Thyroid gland (tissue), 4 donors: ENCODE measurements at regions not wholly inside any gene's neighbourhood (a gene's known extent, or its start where the extent isn't known, plus 50 kb on each side); places are given as distances from the start of the nearest gene placed in this dataset.

Source experiments
- DNase-seq, 2 donors: peaks; one replicate each; pipeline ENCODE4 v3.0.0-alpha.2; 2019
- H3K27ac ChIP-seq, 3 donors: fragments of 200-600 bp; sonication (generic); 1 replicate in 2 of 3; 2 replicates in 1 of 3; pipeline ENCODE4 v1.5.1; 2016 to 2019; ENCODE audit warnings: mild to moderate bottlenecking in 1 of 3, moderate library complexity in 1 of 3
- H3K27me3 ChIP-seq: fragments of 200-600 bp; sonication (generic); one replicate; pipeline ENCODE4 v1.5.1; 2019
- H3K36me3 ChIP-seq, 2 donors: fragments of 200-600 bp; sonication (generic); one replicate each; pipeline ENCODE4 v1.5.1; 2016 to 2019
- H3K4me1 ChIP-seq, 2 donors: fragments of 200-600 bp; sonication (generic); one replicate each; pipeline ENCODE4 v1.5.1; 2017 to 2019
- H3K4me3 ChIP-seq, 3 donors: fragments of 200-600 bp; sonication (generic); replicated peaks in 1 of 3; 1 replicate in 2 of 3; 2 replicates in 1 of 3; pipeline ENCODE4 v1.5.1; 2016; ENCODE audit warnings: mild to moderate bottlenecking in 1 of 3
- H3K9me3 ChIP-seq: fragments of 200-600 bp; sonication (generic); one replicate; pipeline ENCODE4 v1.5.1; 2017
- POLR2A ChIP-seq, 2 donors: fragments of 450-650 bp; IDR thresholded peaks; one replicate each; pipeline ENCODE4 v1.6.1; 2017; ENCODE audit warnings: antibody characterized with exemption in 2 of 2, mild to moderate bottlenecking in 2 of 2, moderate library complexity in 1 of 2
- WGBS, 2 donors: methylation state at CpG; one replicate each; pipeline ENCODE4 v1.1.5; 2017; 5-methylcytosine and 5-hydroxymethylcytosine counted together
- intact Hi-C: fragments of 100-400 bp; cut with DNase I; formaldehyde crosslinking; loops from one replicate; pipeline ENCODE4 v1.15.1; 2023
- TF ChIP-seq, protein P1 (sequence below), 6 experiments: fragments of 200-600 bp in 3 of 6; fragments of 450-650 bp in 3 of 6; sonication (generic) in 3 of 6; IDR thresholded peaks; one replicate each; pipeline ENCODE4 v1.5.1; 2016 to 2019; ENCODE audit warnings: antibody characterized with exemption in 6 of 6, mild to moderate bottlenecking in 2 of 6, inconsistent platforms in 1 of 6, moderate library complexity in 1 of 6

DNA sequence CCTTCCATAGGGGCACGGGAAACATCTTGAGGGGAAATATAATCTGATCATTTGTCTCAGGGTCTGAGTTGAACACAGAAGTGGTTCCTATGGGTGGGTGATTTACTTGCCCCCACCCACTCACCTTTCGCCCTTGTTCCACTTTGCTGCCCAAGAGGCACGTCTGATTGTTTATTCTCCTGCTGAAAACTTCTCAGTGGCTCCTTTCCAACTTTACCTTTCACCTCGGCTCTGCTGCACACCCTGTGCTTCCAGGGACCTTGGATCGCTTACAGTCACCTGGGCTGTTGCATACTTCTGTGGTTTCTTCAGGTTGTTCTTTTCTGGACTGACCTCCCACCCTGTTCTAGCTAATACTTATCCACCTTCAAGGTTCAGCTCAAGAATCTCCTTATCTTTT lies 213.4 kb upstream of the JADE1 start:
- H3K4me3 ChIP-seq: no peak overlapping the region
- no peaks in the 10 kb centered on the region for H3K36me3 ChIP-seq
- intact Hi-C loops: no loop called here
- TF ChIP-seq POLR2A (IDR thresholded peaks at IDR 0.05): no peak
- TF ChIP-seq, protein P1, sequence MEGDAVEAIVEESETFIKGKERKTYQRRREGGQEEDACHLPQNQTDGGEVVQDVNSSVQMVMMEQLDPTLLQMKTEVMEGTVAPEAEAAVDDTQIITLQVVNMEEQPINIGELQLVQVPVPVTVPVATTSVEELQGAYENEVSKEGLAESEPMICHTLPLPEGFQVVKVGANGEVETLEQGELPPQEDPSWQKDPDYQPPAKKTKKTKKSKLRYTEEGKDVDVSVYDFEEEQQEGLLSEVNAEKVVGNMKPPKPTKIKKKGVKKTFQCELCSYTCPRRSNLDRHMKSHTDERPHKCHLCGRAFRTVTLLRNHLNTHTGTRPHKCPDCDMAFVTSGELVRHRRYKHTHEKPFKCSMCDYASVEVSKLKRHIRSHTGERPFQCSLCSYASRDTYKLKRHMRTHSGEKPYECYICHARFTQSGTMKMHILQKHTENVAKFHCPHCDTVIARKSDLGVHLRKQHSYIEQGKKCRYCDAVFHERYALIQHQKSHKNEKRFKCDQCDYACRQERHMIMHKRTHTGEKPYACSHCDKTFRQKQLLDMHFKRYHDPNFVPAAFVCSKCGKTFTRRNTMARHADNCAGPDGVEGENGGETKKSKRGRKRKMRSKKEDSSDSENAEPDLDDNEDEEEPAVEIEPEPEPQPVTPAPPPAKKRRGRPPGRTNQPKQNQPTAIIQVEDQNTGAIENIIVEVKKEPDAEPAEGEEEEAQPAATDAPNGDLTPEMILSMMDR (IDR thresholded peaks at IDR 0.05): no peak
- H3K9me3 ChIP-seq: no peaks in the 10 kb centered on the region
- peak; percentile 84 to 85 for DNase-seq
- WGBS, 2 donors: 27 to 37% methylated on average over 5 of the region's 5 CpGs
- no peaks in the 10 kb centered on the region for H3K27me3 ChIP-seq
- peak overlapping the region; percentile 62 to 97 (median 91) for H3K27ac ChIP-seq
- peaks cover 73 to 78% of the 10 kb centered on the region in 2 donors for H3K4me1 ChIP-seq

DNA sequence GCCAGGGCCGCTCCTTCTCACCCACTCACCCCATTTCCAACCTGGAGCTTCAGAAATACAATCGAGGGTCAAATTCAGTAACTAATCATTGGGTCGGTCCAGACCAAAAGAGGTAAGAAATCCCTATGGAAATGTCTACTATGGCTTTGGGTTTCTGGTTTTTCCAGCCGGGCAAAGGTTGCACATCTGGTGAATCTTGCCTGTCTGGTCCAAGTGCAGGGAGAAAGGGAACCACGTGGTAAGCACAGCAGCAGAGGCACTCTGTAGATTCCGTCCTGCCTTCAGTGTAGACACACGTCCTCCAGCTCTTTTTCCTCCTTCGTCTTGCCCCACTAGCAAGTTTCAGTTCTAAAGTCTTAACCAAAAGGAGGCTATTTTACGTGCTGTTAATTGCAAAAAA lies 218.0 kb upstream of the JADE1 start:
- Histone ChIP-seq H3K36me3 (no peaks in the 10 kb centered on the region), H3K4me1 (peaks cover 57% of the 10 kb centered on the region in 2 donors), H3K27ac (peak overlapping the region; percentile 84 to 93 (median 91)), H3K27me3 (no peaks in the 10 kb centered on the region), H3K4me3 (no peak overlapping the region), H3K9me3 (no peaks in the 10 kb centered on the region)
- 84 to 88% methylated on average over 9 of the region's 9 CpGs for WGBS, 2 donors
- intact Hi-C loops: no loop called here
- TF ChIP-seq, protein P1 (IDR thresholded peaks at IDR 0.05): no peak
- TF ChIP-seq POLR2A (IDR thresholded peaks at IDR 0.05): no peak
- DNase-seq: no peak

DNA sequence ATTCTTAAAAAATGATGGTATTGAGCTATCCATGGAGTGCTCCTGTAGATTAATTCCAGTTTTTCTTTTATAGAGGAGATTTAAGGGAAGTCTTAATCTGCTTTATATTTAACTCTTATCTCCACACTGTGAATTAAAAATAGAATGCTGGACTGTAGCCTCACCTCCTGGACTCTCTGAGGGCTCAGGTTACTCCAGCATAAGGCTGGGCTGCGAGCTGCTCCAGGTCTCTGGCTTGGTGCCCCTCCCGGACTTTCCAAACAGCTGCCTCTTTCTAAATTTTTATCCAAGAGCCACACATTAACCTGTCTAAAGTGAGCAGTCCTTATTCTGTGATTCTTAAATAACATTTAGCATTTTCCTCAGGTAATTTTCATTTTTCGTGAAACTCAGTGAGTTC lies 218.7 kb upstream of the JADE1 start:
- peak overlapping the region; percentile 84 to 93 (median 91) for H3K27ac ChIP-seq
- no peak overlapping the region for H3K4me3 ChIP-seq
- peaks cover 53% of the 10 kb centered on the region in 2 donors for H3K4me1 ChIP-seq
- intact Hi-C loops: no loop called here
- DNase-seq: peak; percentile 73 to 83
- TF ChIP-seq, protein P1 (IDR thresholded peaks at IDR 0.05): peak in 1 of 6 experiments; percentile 17
- no peak for TF ChIP-seq POLR2A (IDR thresholded peaks at IDR 0.05)
- WGBS, 2 donors: 31 to 42% methylated on average over 3 of the region's 3 CpGs
- H3K9me3 ChIP-seq: no peaks in the 10 kb centered on the region
- no peaks in the 10 kb centered on the region for H3K27me3 ChIP-seq
- H3K36me3 ChIP-seq: no peaks in the 10 kb centered on the region

DNA sequence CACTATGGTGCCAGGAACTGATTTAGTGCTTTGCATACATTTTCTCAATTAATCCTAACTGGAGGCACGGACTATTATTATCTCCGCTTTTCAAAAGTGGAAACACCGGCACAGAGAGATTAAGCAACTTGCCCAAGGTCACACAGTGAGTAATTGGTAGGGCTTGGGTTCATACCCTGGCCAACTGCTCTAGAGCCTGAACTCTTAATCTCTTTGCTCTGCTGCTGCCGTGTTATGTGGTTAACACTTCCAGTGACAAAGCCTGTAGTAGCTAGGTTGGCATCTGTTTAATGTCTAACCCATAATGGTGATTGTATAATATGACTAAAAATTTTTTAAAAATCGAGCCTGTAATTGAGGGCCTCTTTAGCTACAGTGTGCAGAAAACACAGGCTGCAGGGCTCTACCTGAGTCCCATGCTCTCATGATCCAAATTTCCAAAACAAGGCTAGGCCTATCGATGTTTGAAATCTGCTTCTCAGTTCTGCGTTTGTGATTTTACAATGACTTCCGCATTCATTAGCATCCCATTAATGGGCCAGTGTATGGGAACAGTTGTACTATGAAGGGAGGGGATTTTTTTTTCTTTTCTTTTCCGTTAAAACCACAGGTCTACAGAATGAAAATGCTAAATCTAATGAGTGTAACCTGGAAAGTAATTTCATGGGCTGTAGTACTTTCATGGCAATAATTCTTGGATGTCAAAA lies 219.3 kb upstream of the JADE1 start:
- peak; percentile 46 to 49 for DNase-seq
- intact Hi-C loops: no loop called here
- no peaks in the 10 kb centered on the region for H3K27me3 ChIP-seq
- WGBS, 2 donors: 48 to 49% methylated on average over 9 of the region's 9 CpGs
- no peaks in the 10 kb centered on the region for H3K9me3 ChIP-seq
- peaks cover 48 to 49% of the 10 kb centered on the region in 2 donors for H3K4me1 ChIP-seq
- peak overlapping the region; percentile 86 to 94 (median 91) for H3K27ac ChIP-seq
- TF ChIP-seq POLR2A (IDR thresholded peaks at IDR 0.05): peak in 1 of 2 donors; percentile 47
- TF ChIP-seq, protein P1 (IDR thresholded peaks at IDR 0.05): no peak
- H3K36me3 ChIP-seq: no peaks in the 10 kb centered on the region
- H3K4me3 ChIP-seq: no peak overlapping the region

DNA sequence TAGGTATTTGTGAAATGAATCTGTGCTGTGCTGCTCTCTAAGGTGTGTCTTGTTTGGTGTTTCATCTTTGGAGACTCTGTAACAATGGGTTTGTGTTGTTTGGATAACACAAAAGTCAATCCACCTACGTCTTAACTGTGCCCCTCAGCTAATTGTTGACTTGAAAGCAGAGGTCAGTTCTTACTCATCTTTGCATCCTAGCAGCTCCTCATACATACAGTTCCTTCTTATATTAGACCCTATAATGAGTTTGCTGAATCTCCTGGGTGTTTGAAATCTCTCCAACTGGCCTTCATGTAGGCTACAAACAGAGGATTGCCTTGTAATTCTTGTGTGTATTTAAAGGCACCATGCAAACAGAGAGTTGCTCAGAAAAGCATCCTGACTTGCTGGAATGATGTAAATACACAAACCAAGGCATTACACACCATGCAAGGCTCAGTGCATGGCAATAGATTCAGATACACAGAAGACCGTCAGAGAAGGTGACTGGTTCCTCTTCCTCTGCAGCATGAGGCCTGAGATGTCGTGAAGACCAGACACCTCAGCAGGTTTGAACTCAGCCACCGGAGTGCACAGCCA lies 220.0 kb upstream of the JADE1 start:
- Histone ChIP-seq H3K9me3 (no peaks in the 10 kb centered on the region), H3K4me1 (peaks cover 45 to 49% of the 10 kb centered on the region in 2 donors), H3K36me3 (no peaks in the 10 kb centered on the region), H3K27me3 (no peaks in the 10 kb centered on the region), H3K4me3 (no peak overlapping the region), H3K27ac (peak overlapping the region; percentile 86 to 94 (median 91))
- no peak for DNase-seq
- TF ChIP-seq, protein P1 (IDR thresholded peaks at IDR 0.05): no peak
- TF ChIP-seq POLR2A (IDR thresholded peaks at IDR 0.05): no peak
- WGBS, 2 donors: 73 to 90% methylated on average over 4 of the region's 4 CpGs
- intact Hi-C loops: no loop called here
